BJ (cell line): ENCODE measurements at regions not wholly inside any gene's neighbourhood (a gene's known extent, or its start where the extent isn't known, plus 50 kb on each side); places are given as distances from the start of the nearest gene placed in this dataset.

Experiments used
- CTCF ChIA-PET: fragments of 350-600 bp; formaldehyde crosslinking; extraction: SDS; loops from one replicate; lab custom pipeline; 2021; ENCODE audit warnings: antibody characterized with exemption, inconsistent platforms; lab: Yijun Ruan, JAX
- POLR2A ChIA-PET: fragments of 300-600 bp; sonication (Branson Sonifier 250); formaldehyde crosslinking; extraction: SDS; loops from one replicate; lab custom pipeline; 2021; ENCODE audit warnings: antibody characterized with exemption; lab: Charles Lee
- DNase-seq: peaks from one replicate; pipeline ENCODE4 v3.0.0-alpha.2; 2011; ENCODE audit warnings: low read depth
- H3K27me3 ChIP-seq: 2 replicates; pipeline ENCODE4 v1.6.0; 2011; ENCODE audit warnings: low read length; ENCODE audit not compliant: control insufficient read depth, insufficient read depth
- H3K36me3 ChIP-seq: 2 replicates; pipeline ENCODE4 v1.5.1; 2011; ENCODE audit warnings: low read length; ENCODE audit not compliant: control insufficient read depth, insufficient read depth
- H3K4me3 ChIP-seq: 2 replicates; pipeline ENCODE4 v1.5.1; 2011; ENCODE audit warnings: low read depth, mild to moderate bottlenecking, control low read depth, low read length
- CTCF ChIP-seq: IDR thresholded peaks from 2 replicates; pipeline ENCODE4 v1.5.1; 2011; ENCODE audit warnings: low read depth, mild to moderate bottlenecking, control low read depth, inconsistent platforms, low read length, moderate library complexity; ENCODE audit not compliant: insufficient read depth

- Histone ChIP-seq H3K4me3 (no peak overlapping the region), H3K36me3 (no peaks in the 10 kb centered on the region), H3K27me3 (no peaks in the 10 kb centered on the region)
- DNase-seq = no peak
- ChIA-PET CTCF (no interaction called here), POLR2A (no interaction called here)
- no peak for TF ChIP-seq CTCF
Observed at GRCh38 chr10:129043691-129044090, 423.4 kb upstream of the MGMT start.

- CTCF ChIA-PET = no interaction called here
- no peak for TF ChIP-seq CTCF
- POLR2A ChIA-PET = no interaction called here
- H3K27me3 ChIP-seq = no peaks in the 10 kb centered on the region
- H3K4me3 ChIP-seq = no peak overlapping the region
- DNase-seq = no peak
- no peaks in the 10 kb centered on the region for H3K36me3 ChIP-seq
Observed at GRCh38 chr10:129045599-129045998, 421.4 kb upstream of the MGMT start.

- CTCF ChIA-PET = no interaction called here
- POLR2A ChIA-PET = no interaction called here
- no peak for TF ChIP-seq CTCF
- Histone ChIP-seq H3K36me3 (no peaks in the 10 kb centered on the region), H3K27me3 (no peaks in the 10 kb centered on the region), H3K4me3 (no peak overlapping the region)
- no peak for DNase-seq
Observed at GRCh38 chr10:129046065-129046681, 420.9 kb upstream of the MGMT start.

GRCh38 chr10:129046962-129047361 lies 420.1 kb upstream of the MGMT start:
- POLR2A ChIA-PET = no interaction called here
- CTCF ChIA-PET = no interaction called here
- H3K36me3 ChIP-seq = no peaks in the 10 kb centered on the region
- DNase-seq = no peak
- H3K27me3 ChIP-seq = no peaks in the 10 kb centered on the region
- TF ChIP-seq CTCF = no peak
- no peak overlapping the region for H3K4me3 ChIP-seq

- Histone ChIP-seq H3K27me3 (no peaks in the 10 kb centered on the region), H3K36me3 (no peaks in the 10 kb centered on the region), H3K4me3 (no peak overlapping the region)
- DNase-seq = no peak
- CTCF ChIA-PET = no interaction called here
- POLR2A ChIA-PET = no interaction called here
- TF ChIP-seq CTCF = no peak
Observed at GRCh38 chr10:129047600-129047999, 419.4 kb upstream of the MGMT start.
